GM12874 (cell line): ENCODE measurements at regions not wholly inside any gene's neighbourhood (a gene's known extent, or its start where the extent isn't known, plus 50 kb on each side); places are given as distances from the start of the nearest gene placed in this dataset.

Source experiments
- TF ChIP-seq, protein P1 (sequence below): IDR thresholded peaks from 2 replicates; pipeline ENCODE4 v1.5.1; 2011; ENCODE audit warnings: low read depth, mild to moderate bottlenecking, control low read depth, low read length, moderate library complexity; ENCODE audit not compliant: insufficient read depth

DNA sequence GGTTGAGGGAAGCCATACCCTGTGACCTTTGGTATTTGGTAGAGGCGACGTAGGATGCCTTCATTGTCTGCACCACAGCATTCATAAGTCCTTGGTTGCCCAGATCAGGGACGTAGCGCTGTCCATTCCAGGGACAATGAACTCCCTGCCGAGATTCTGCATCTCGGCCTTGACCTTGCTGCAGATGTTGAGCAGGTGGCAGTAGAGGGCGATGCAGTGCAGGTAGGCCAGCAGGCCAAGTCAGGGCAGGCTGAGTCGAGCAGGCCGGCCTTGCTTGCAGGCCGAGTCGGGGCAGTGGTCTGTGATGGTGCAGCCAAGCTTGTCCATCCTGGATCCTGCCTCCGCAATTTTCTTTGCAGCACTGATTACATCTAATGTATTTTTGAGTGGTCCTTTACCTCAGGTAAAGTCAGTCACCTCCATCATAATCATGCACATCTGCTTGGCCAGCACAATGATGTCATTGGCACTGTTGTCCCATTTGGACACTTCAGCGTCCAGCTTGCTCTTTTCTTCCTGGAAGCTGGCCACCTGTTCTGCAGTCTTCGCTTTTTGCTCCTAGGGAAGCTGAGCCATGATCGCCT lies 93.4 kb upstream of the CCDC112 start:
- TF ChIP-seq, protein P1, sequence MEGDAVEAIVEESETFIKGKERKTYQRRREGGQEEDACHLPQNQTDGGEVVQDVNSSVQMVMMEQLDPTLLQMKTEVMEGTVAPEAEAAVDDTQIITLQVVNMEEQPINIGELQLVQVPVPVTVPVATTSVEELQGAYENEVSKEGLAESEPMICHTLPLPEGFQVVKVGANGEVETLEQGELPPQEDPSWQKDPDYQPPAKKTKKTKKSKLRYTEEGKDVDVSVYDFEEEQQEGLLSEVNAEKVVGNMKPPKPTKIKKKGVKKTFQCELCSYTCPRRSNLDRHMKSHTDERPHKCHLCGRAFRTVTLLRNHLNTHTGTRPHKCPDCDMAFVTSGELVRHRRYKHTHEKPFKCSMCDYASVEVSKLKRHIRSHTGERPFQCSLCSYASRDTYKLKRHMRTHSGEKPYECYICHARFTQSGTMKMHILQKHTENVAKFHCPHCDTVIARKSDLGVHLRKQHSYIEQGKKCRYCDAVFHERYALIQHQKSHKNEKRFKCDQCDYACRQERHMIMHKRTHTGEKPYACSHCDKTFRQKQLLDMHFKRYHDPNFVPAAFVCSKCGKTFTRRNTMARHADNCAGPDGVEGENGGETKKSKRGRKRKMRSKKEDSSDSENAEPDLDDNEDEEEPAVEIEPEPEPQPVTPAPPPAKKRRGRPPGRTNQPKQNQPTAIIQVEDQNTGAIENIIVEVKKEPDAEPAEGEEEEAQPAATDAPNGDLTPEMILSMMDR, result peak; percentile 40

DNA sequence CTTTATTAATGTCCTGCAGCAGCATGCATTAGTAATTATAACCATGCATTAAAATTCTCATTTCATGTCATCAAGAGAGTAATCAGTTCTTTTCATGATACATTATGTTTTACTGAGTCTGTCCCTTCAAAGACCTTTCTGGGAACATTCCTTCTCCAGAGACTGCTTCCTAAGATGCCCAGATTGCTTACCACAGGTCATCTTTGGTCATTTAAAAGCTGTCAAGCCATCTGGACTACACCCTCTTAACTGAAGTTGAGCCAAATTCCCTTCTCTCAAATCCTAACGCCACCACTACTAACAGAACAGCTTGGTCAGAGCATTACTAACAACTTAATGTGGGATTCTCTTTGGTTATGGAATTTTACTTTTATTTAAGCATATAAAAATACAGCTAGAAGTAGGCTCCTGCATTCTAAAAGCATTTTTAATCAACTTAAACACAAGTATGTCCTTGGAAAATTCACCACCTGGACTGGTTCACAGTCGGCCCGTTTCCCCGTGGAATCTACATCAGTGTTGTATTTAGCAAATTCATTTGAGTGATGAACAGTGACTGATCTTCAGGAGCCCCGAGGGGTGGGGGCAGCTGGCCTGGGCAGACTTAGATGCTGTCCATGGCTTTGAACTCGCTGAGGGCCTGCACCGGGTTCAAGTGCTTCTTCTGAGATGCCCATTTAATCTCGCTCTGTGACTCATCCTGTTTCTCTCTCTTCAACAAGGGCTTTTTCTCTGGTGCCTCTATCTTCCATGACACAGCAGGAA lies 92.8 kb upstream of the CCDC112 start:
- TF ChIP-seq, protein P1, result no peak

DNA sequence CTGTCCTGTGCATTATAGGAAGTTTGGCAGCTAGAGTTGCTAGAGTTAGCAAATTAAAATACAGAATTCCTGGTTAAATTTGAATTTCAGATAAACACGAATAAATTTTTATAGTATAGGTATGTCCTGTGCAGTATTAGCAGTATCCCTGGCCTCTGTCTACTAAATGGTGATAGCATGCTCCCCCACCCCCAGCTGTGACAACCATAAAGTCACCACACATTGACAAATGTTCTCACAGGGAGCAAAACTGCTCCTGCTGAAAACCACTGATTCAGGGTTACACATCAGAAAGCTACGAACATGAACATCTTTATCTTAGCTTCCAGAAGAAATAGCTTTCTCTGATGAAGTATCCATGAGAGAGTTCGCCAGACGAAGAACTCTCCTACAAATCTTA lies 91.8 kb upstream of the CCDC112 start:
- TF ChIP-seq, protein P1, result no peak

DNA sequence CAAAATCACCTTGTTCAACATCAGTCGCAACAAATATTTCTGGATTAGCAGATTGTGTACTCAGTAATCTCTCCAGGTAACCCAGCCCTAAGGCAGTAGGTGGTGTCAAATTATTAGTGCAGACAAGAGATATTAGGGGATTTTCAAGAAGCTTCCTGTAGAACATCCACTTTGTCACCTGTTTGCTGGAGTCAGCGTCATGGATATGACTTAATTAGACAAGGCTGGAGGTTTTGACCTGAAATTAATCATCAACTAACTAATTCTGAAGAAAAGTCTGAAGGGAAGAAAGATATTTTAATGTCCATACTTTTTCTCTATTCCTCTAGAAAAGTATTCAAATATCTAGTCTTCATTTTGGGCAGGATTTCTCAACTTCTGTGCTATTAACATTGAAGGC lies 91.4 kb upstream of the CCDC112 start:
- TF ChIP-seq, protein P1, result no peak

DNA sequence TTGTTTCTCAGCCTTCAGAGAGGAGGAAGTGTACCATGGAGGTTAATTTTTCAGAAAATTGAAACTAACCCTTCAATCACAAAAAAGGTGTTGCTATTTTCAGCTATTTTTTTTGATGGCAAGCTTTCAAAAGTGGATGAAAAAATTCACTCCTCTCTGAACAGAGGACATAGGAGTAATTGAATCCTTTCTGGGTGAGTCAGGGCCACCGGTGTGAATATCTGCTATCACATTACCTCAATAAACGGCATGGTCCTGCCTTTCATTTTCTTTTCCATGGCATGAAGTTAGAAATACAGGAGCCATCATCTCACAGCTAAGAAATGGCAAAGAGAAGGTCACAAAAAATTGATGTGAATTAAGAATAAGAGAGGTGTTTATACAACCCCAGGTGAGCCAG lies 90.2 kb upstream of the CCDC112 start:
- TF ChIP-seq, protein P1, result no peak

DNA sequence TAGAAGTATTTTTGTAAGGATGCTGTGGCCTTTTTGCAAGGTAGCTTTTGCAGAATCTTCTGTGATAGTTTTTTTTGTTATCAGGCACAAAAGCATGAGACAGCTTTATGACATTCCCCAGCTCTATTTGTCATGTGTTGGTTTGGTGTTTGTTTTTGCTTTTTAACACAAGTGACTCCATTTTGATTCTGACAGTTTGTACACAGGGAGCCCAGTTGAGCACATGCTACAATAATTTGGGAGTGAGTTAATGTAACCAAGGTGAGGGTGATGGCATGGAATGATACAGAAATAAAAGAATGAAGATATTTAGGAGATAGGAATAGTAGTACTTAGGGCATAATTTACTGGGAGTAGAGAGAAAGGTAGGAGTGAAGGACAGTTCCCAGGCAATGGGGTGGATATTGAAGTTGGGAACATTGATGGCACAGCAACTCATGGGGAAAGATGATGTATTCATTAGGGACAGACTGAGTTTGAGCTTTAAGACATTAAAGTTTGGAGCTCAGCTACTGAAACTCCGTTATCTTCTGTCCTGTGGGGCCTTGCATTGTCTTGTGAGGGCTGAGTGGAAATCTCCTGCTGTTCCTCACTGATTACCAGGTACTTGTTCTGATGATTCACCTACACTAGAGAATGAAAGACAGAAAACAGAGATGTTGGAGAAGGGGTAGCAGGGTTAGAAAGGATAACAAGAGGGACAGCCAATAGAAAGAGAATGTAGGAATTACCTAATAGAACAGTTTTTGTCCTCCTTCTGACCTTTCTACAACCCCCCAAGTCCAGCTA lies 88.3 kb upstream of the CCDC112 start:
- TF ChIP-seq, protein P1, result no peak

DNA sequence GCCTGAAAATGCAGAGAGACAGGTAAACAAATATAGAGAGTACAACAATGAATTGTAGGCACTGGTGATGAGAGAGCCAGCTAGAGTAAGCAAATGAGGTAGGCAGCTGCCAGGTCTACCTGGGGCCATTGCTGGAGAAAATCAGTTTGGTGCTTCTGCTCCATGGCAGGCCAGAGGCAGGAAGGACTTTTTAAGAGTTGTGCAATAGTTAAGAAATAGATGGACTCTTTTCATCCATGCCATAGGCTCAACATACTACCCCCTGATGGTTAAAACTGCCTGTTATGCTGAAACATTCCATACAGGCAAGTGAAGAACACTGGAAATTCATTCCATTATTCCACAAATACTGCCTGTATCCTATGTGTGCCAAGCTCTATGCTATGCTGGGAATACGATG lies 86.5 kb upstream of the CCDC112 start:
- TF ChIP-seq, protein P1, result no peak
